Raji (cell line): ENCODE measurements at regions not wholly inside any gene's neighbourhood (a gene's known extent, or its start where the extent isn't known, plus 50 kb on each side); places are given as distances from the start of the nearest gene placed in this dataset.

ENCODE experiments used
- POLR2A ChIP-seq: IDR thresholded peaks from 2 replicates; pipeline ENCODE4 v1.6.1; 2011; ENCODE audit warnings: low read depth, low read length, control low read depth; ENCODE audit not compliant: insufficient read depth

DNA sequence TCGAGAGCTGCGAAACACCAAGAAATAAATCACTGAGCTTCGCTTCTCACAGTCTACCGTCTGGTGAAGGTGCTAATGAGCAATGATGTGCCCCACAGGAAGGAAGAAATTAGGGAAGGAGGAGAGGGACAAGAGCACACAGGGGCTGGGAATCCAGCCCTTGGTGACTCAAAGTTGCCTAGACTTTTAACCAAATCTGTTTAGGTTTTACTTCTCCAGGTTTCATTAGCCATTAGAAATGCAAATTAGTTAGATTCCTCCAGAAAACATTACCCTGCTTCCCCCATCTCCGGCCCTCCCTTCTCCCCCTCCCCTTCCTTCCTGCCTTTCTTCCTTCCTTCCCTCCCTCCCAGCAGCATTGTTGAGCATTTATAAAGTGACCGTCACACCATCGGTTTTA is 59.3 kb upstream of the UBE2E1 start:
- TF ChIP-seq POLR2A = no peak

DNA sequence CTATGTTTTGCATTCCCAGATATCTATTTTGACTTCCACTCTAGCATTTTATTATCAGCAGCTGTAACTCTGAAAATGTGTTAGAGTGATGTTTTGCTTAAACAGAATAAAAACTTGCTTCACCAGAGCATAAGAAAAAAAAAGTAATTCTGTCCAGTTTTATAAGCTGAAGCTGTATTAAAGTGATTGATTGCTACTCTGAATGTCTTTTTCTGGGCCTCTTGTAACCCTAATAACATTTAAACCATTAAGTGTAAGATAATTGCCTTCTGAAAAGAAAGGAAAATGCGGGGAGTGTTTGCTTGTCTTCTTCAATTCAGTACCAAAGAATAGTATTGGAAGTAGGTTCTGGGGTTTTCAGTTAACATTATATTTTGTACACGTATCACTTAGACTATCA is 57.9 kb upstream of the UBE2E1 start:
- no peak for TF ChIP-seq POLR2A

GRCh38 chr3:23748398-23749110 is 57.2 kb upstream of the UBE2E1 start:
- TF ChIP-seq POLR2A = no peak

- TF ChIP-seq POLR2A = no peak
These were observed 56.1 kb upstream of the UBE2E1 start for GRCh38 chr3:23749609-23750008.

DNA sequence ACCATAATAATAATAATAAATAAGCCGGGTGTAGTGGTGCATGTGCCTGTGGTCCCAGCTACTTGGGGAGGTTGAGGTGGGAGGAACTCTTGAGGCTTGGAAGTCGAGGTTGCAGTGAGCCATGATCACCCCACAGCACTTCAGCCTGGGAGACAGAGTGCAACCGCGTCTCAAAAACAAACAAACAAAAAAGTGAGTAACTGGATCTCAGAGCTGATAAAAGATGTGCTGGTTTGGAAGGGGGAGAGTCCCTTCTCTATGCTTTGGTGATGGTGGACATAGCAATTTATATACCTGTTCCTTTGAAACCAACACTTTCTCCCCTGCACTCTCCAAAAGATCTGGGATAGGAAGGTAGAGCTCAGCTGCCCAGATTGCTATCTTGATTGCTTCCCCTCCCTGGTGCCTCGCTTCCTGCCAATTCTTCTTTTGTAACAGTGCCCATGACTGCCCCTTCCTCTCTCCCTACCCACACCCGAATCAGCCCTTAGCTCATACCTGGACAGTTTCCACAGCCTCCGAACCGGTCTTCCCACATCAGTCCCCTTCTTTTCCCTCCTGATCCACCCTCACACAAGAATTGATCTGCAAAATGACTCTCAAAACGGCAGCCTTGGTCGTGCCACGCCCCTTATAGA is 55.1 kb upstream of the UBE2E1 start:
- no peak for TF ChIP-seq POLR2A

GRCh38 chr3:23751212-23751723 is 54.5 kb upstream of the UBE2E1 start:
- TF ChIP-seq POLR2A = no peak

GRCh38 chr3:23752126-23752525 is 53.6 kb upstream of the UBE2E1 start:
- TF ChIP-seq POLR2A = no peak

DNA sequence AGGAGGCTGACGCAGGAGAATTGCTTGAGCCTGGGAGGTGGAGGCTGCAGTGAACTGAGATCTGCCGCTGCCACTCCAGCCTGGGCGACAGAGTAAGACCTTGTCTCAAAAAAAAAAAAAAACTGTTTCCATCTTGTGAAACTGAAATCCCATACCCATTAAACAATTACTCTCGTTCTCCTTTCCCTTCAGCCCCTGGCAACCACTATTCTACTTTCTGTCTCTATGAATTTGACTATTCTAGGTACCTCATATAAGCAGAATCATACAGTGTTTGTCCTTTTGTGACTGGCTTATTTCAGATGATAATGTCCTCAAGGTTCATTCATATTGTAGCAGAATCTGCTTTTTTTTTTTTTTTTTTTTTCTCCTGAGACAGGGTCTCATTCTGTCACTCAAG is 51.5 kb upstream of the UBE2E1 start:
- TF ChIP-seq POLR2A = no peak
